WTC11 (cell line): ENCODE measurements at regions not wholly inside any gene's neighbourhood (a gene's known extent, or its start where the extent isn't known, plus 50 kb on each side); places are given as distances from the start of the nearest gene placed in this dataset.

Source experiments
- CTCF ChIP-seq: fragments of 200-600 bp; IDR thresholded peaks from 2 replicates; pipeline ENCODE4 v1.8.0; 2022; ENCODE audit warnings: antibody characterized with exemption
- JUN ChIP-seq: sonication (generic); formaldehyde crosslinking; IDR thresholded peaks from 2 replicates; pipeline ENCODE4 v1.8.0; 2023; ENCODE audit warnings: mild to moderate bottlenecking, missing genetic modification reagents
- NR2C2 ChIP-seq: sonication (generic); formaldehyde crosslinking; IDR thresholded peaks from 2 replicates; pipeline ENCODE4 v1.8.0; 2022; ENCODE audit warnings: mild to moderate bottlenecking, missing genetic modification reagents
- TCF7 ChIP-seq: sonication (generic); formaldehyde crosslinking; IDR thresholded peaks from 2 replicates; pipeline ENCODE4 v1.8.0; 2022; ENCODE audit warnings: mild to moderate bottlenecking, low read depth, missing genetic modification reagents, moderate library complexity
- TEAD4 ChIP-seq: sonication (generic); formaldehyde crosslinking; IDR thresholded peaks from 2 replicates; pipeline ENCODE4 v1.8.0; 2022; ENCODE audit warnings: mild to moderate bottlenecking, missing genetic modification reagents
- ZBTB43 ChIP-seq: sonication (generic); formaldehyde crosslinking; IDR thresholded peaks from 2 replicates; pipeline ENCODE4 v1.8.1; 2023; ENCODE audit warnings: mild to moderate bottlenecking, missing genetic modification reagents
- ZNF121 ChIP-seq: sonication (generic); formaldehyde crosslinking; IDR thresholded peaks from 2 replicates; pipeline ENCODE4 v1.8.0; 2023; ENCODE audit warnings: missing genetic modification reagents
- ZNF138 ChIP-seq: sonication (generic); formaldehyde crosslinking; conservative IDR thresholded peaks from 2 replicates; pipeline ENCODE4 v1.8.1; 2022; ENCODE audit warnings: mild to moderate bottlenecking, moderate library complexity, missing genetic modification reagents
- TF ChIP-seq, protein P1 (sequence below): sonication (generic); formaldehyde crosslinking; IDR thresholded peaks from 2 replicates; pipeline ENCODE4 v1.8.0; 2022; ENCODE audit warnings: mild to moderate bottlenecking, missing genetic modification reagents
- TF ChIP-seq, protein P2 (sequence below): sonication (generic); formaldehyde crosslinking; IDR thresholded peaks from 2 replicates; pipeline ENCODE4 v1.8.0; 2022; ENCODE audit warnings: missing genetic modification reagents
- TF ChIP-seq, protein P3 (sequence below): sonication (generic); formaldehyde crosslinking; conservative IDR thresholded peaks from 2 replicates; pipeline ENCODE4 v1.8.1; 2022; ENCODE audit warnings: mild to moderate bottlenecking, missing genetic modification reagents
- TF ChIP-seq, protein P4 (sequence below): sonication (generic); formaldehyde crosslinking; IDR thresholded peaks from 2 replicates; pipeline ENCODE4 v1.8.1; 2023; ENCODE audit warnings: mild to moderate bottlenecking, missing genetic modification reagents, moderate library complexity
- TF ChIP-seq, protein P5 (sequence below): sonication (generic); formaldehyde crosslinking; IDR thresholded peaks from 2 replicates; pipeline ENCODE4 v1.8.1; 2022; ENCODE audit warnings: mild to moderate bottlenecking, missing genetic modification reagents, moderate library complexity, borderline replicate concordance

- TF ChIP-seq, protein P1, sequence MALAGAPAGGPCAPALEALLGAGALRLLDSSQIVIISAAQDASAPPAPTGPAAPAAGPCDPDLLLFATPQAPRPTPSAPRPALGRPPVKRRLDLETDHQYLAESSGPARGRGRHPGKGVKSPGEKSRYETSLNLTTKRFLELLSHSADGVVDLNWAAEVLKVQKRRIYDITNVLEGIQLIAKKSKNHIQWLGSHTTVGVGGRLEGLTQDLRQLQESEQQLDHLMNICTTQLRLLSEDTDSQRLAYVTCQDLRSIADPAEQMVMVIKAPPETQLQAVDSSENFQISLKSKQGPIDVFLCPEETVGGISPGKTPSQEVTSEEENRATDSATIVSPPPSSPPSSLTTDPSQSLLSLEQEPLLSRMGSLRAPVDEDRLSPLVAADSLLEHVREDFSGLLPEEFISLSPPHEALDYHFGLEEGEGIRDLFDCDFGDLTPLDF (CRISPR knock-in tag), result no peak
- TF ChIP-seq TEAD4 (CRISPR knock-in tag), result no peak
- no peak for TF ChIP-seq CTCF
- no peak for TF ChIP-seq ZBTB43 (CRISPR knock-in tag)
- no peak for TF ChIP-seq JUN (CRISPR knock-in tag)
- TF ChIP-seq, protein P2, sequence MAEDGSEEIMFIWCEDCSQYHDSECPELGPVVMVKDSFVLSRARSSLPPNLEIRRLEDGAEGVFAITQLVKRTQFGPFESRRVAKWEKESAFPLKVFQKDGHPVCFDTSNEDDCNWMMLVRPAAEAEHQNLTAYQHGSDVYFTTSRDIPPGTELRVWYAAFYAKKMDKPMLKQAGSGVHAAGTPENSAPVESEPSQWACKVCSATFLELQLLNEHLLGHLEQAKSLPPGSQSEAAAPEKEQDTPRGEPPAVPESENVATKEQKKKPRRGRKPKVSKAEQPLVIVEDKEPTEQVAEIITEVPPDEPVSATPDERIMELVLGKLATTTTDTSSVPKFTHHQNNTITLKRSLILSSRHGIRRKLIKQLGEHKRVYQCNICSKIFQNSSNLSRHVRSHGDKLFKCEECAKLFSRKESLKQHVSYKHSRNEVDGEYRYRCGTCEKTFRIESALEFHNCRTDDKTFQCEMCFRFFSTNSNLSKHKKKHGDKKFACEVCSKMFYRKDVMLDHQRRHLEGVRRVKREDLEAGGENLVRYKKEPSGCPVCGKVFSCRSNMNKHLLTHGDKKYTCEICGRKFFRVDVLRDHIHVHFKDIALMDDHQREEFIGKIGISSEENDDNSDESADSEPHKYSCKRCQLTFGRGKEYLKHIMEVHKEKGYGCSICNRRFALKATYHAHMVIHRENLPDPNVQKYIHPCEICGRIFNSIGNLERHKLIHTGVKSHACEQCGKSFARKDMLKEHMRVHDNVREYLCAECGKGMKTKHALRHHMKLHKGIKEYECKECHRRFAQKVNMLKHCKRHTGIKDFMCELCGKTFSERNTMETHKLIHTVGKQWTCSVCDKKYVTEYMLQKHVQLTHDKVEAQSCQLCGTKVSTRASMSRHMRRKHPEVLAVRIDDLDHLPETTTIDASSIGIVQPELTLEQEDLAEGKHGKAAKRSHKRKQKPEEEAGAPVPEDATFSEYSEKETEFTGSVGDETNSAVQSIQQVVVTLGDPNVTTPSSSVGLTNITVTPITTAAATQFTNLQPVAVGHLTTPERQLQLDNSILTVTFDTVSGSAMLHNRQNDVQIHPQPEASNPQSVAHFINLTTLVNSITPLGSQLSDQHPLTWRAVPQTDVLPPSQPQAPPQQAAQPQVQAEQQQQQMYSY (CRISPR knock-in tag), result no peak
- TF ChIP-seq, protein P3, sequence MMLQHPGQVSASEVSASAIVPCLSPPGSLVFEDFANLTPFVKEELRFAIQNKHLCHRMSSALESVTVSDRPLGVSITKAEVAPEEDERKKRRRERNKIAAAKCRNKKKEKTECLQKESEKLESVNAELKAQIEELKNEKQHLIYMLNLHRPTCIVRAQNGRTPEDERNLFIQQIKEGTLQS, result no peak
- no peak for TF ChIP-seq NR2C2
- TF ChIP-seq, protein P4, sequence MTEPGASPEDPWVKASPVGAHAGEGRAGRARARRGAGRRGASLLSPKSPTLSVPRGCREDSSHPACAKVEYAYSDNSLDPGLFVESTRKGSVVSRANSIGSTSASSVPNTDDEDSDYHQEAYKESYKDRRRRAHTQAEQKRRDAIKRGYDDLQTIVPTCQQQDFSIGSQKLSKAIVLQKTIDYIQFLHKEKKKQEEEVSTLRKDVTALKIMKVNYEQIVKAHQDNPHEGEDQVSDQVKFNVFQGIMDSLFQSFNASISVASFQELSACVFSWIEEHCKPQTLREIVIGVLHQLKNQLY (CRISPR knock-in tag), result no peak
- TF ChIP-seq, protein P5, sequence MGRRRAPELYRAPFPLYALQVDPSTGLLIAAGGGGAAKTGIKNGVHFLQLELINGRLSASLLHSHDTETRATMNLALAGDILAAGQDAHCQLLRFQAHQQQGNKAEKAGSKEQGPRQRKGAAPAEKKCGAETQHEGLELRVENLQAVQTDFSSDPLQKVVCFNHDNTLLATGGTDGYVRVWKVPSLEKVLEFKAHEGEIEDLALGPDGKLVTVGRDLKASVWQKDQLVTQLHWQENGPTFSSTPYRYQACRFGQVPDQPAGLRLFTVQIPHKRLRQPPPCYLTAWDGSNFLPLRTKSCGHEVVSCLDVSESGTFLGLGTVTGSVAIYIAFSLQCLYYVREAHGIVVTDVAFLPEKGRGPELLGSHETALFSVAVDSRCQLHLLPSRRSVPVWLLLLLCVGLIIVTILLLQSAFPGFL (CRISPR knock-in tag), result no peak
- TF ChIP-seq TCF7, result no peak
- no peak for TF ChIP-seq ZNF138
- TF ChIP-seq ZNF121 (CRISPR knock-in tag), result no peak
Observed at GRCh38 chr1:242743983-242744780, 219.7 kb upstream of the PLD5 start.
